ENCODE measurements at regions not wholly inside any gene's neighbourhood (a gene's known extent, or its start where the extent isn't known, plus 50 kb on each side); places are given as distances from the start of the nearest gene placed in this dataset.
"Not testable (repeated sequence)": the region's sequence is repeated elsewhere in the genome, so short reads cannot be mapped to it uniquely, and the experiment has no call there.

DNA sequence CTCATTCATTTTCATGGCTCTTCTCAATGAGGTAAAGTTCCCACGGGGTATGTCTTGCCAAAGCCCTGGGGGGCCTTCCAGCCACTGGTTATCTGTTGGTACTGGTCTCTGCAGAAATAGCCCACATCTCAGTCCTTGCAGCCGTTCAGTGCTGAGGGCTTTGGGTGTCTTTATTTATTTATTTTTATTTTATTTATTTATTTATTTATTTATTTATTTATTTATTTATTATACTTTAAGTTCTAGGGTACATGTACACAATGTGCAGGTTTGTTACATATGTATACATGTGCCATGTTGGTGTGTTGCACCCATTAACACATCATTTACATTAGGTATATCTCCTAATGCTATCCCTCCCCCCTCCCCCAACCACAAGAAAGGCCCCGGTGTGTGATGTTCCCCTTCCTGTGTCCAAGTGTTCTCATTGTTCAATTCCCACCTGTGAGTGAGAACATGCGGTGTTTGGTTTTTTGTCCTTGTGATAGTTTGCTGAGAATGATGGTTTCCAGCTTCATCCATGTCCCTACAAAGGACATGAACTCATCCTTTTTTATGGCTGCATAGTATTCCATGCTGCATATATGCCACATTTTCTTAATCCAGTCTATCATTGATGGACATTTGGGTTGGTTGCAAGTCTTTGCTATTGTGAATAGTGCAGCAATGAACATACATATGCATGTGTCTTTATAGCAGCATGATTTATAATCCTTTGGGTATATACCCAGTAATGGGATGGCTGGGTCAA is 308.1 kb upstream of the B3GAT1 start:
- not testable (repeated sequence) for DNase-seq

DNA sequence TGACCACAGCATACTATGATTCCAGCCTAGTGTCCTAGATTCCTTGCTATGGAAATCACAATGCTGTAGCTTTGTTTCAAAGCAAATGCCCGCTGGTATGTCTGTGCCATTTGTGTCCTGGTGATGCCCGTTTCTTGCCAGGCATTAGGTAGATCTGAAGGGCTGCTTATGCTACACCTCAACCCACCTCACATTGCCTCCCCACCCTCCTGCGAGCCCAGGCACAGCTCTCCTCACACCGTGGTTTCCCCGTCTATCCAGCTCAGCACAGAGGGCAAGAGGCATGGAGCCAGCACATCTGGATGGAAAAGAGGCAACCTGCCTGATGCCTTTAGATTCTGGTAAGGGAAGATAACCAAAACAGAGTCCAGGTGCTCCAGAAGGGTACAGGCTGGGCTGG is 307.4 kb upstream of the B3GAT1 start:
- DNase-seq = no peak

DNA sequence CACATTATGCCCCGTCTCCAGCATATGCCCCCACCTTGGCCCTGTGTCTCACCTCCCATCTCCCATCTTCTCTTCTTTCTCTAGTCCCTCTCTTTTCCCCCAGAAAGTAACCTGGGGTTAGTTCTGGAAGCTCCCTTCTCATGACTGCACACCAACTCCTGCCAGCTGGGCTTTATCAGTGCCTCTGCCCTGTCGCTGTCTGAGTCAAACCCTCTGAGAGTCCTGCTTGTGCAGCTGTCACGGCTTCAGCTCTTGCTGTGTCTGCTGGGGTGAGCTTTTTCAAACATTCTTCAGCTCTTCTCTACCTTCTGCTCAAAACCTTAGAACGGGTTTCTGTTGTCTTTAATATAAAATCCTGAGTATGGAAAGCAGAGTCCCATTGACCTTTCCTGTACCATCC is 304.5 kb upstream of the B3GAT1 start:
- no peak for DNase-seq

DNA sequence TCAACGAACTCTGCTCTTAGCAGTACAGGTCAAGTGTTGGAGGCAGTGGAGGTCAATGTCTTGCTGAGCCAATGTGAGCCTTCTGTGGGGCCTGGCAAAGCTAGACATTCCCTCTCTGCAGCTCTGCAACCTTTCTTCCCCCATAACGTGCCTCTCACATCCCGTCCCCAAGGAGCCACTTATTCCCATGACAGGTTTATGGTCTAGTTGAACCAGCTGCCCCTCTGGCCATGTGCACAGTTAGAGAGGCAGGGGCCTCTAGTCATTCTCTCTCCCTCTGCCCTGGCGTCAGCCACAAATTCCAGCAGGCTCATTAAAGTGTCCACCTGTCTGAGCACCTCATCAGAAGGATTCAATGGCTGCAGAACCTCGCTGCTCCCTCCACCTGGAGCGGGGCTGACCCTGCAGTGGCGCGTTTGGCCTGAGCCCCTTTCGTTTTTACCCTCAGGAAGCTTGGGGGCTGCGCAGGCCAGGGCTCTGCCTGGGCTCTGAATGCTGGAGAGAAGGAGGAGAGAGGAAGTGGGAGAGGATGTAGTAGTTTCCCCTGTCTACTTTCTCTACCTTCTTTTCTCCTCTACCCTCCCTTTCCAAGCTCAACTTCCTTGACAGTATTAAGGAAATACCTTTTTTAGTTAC is 302.1 kb upstream of the B3GAT1 start:
- DNase-seq = no peak

DNA sequence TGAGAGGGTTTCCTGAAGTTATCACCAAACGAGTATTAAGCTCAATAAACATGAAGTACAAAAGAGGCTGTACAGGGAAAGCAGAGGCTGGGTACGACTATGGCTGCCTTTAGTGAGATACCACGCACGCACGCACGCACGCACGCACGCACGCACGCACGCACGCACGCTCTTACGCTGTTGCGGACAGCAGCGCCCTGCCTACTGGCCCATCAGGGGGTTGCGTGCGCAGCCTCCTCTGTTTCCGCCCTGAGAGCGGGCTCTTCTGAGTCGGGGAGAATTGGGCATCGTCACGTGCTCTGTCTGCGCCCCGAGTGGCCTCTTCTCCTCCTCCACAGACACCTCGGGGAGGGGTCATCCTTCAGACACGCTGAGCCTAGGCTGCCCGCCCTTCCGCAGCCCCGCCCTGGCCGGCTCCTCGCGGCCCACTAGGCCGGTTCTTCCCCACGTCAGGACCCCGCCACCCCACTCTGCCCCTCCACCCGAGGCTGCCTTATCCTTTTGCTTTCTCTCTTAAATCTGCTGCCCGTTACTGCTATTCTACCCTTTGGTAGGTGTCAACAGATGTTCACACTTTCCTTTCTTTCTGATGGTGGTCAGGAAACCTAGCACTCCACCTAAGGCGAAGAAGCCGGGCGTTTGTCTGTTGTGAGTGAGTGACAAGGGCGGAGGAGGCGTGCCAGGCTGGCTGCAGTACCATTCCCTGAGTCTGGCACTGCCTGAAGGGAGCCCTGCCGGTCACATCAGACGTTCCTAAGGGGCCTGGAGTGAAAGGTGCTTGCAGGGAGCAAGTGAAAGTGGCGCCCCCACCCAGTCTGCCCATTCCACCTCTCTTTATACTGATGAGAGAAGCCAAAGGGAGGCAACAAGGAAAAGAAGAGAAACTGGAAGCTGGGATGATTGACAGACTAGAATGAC is 300.4 kb upstream of the B3GAT1 start:
- no peak for DNase-seq

DNA sequence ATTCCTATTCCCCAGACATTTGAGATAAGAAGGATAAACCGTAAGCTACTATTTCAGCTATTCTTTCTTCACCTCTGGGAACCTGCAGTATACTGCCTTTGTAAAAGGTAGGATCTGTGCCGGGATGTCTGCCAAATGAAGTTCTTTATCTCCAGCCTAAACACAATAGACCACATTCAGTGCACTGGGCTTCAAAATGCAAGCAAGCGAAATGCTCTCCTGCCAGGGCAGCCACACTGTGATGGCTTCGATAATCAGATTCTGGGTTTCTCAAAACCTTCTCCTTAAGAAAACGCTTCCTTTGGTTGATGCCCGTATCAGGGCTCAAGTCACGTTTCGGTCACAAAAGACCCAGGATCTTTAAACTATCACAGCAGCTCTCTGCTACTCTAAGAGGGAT is 299.5 kb upstream of the B3GAT1 start:
- DNase-seq = no peak

DNA sequence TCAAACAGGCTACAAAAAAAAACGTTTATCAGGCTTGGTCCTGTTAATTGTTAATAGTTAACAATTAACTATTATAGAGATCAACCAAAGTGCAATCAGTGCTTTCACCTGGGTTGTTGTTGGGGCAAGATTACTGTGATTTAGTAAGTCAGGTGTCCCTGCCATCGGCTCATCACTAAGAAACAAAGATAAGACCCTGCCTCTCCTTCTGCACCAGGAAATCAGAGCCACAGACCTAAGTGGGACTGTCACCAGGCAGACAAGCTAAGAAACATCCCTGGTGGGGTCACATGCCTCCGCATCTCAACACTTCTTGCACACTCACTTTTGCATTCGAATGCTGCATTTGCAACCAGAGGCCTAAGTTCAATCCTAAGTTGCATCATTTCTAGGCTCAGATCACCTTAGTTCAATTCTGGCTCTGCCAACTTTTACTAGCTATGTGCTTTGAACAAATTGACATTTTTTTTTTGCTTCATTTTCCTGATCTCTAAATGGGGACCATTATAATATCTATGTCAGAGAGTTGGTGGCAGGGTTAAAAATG is 298.9 kb upstream of the B3GAT1 start:
- DNase-seq = no peak

DNA sequence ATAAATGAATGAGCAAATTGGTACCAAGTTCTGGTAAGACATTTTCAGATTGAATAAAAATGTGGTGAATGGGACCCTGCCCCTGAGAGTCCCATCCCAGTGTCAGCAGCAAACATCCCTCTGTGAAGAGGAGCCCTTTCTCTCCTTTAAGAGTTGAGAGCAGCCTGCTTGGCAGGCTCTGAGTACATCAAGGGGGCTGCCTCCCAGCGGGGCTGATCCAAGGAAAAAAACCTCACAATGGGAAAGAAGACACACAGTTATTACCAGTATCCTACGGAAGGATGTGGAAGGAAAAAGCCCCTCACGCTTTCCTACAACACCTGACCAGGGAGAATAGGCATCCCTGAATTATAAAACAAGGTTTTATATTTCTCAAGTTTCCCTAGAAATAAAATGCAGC is 293.8 kb upstream of the B3GAT1 start:
- DNase-seq = no peak

DNA sequence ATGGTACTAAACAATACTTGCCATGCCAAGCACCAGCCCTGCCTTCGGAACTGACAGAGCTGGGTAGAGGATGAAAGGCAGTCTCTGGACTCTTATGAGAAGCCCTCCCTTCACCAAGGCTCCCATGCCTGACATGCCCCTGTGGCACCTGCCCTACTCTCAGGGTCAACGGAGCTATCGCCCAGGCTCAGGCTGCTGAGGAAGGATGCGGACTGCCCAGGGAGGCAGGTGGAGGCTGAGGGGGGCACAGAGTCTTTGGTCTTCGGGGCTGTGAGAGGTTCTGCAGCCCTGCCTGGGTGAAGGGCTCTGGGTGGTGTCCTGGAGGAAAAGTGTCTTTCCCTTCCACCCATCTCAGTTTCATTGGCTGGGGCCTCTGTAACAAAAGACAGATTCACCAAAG is 290.8 kb upstream of the B3GAT1 start:
- no peak for DNase-seq

DNA sequence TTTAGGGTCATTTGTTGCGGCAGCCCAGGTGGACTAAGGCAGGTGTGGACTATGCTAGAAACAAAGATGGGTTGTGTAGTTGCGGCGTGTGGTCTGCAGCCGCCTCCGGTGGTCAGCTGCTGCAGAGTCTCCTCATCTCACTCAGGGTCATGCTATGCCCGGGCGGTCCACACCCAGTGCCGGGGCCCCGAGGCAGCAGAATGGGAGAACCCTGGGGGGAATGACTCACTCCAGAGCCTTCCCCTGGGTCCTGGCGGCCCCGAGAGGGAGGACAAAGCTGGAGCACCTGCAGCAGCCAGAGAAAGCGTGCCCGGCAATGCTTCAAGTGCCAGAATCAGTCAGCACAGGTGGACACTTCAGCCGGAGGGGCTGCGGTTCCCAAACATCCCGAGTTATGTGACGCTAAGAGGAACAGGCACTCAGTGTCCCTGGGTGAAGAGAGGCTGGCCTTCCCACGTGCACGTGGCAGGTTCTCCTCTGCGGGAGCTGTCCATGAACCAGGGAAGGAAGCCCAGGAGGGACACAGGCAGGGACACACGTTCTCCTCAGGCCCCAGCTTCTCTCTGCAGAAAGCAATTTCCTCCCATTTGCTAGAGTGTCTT is 289.6 kb upstream of the B3GAT1 start:
- DNase-seq = no peak

DNA sequence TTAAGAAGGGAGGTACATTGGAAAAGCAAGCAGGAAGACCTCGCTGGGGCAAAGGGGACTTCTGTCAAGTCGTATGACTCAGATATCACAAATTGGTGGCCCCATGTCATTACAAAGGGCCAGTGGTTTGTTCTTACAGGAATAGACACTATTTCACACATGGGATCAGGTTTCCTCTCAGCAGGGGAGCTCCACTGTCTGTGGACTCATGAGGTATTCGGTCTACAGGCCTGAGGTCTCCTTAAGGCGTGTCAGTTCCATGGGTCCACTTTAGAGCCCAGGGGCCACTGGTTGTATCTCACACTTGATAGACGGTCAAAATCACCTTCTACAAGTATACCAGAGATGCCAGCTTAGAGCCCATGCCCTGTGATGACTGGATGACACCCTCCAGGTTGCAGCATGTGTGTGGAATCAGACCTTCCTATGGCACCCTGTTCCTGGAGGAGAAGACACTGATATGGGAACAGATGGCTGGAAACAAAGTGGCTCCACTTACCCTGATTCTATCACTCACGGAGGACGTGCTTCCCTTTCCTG is 288.1 kb upstream of the B3GAT1 start:
- no peak for DNase-seq

DNA sequence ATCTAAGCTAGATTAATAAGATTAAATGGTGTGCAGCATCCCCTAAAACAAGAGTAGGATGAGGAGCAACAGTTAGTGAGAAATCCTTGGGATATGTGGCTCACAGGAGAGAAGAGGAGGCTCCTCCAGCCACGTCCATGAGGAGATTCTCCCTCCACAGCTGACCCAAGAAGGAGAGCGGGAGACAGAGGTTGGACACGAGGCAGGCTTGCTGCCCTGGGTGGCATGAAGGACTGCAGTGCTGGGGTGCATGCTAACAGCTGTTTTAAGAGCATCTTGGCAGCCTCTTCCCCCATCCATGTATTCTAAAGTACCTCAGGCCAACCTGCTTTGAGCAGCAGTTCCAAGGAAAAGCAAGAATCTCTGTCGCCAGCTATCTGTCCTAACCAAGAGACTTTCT is 284.4 kb upstream of the B3GAT1 start:
- DNase-seq = no peak

DNA sequence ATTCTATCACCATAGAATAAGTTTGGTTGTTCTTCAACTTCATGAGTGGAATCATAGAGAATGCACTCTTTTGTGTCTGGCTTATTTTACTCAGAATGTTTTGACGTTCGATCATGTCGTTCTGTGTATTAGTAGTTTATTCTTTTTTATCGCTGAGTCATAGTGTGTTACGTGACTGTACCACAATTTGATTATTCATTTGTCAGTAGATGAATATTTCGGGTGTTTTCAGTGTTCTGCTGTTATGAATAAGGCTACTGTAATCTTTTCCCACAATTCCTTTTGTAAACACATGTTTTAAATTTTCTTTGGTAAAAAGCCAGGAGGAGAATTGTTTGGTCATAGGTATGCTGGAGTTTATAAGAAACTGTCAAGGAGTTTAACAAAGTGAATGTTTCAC is 279.9 kb upstream of the B3GAT1 start:
- no peak for DNase-seq

DNA sequence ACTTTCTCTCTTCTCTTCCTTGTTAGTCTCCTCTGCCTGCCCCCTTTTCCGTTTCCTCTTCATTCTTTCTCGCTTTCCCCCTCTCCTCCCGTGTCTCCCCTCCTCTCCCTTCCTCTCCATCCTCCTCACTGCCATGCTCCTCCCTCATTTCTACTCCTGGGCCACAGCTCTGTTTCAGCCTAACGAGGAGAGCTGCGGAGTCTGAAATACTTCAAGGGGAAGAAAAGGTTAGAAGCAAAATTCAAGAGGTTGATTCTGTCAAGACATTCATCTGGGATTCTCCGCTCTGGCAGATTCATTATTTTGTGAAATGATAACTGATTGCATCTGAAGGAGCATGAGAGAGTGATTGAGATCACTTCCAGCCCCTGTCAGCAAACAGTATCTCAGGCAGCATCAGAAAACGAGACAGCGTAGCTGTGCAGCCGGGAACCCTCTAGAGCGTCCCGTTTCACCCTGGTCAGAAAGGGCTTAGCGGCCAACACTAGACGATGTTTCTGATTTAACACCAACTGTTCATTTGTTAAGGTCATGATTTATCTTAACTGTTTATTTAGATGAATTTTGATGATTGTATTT is 279.3 kb upstream of the B3GAT1 start:
- DNase-seq = no peak

DNA sequence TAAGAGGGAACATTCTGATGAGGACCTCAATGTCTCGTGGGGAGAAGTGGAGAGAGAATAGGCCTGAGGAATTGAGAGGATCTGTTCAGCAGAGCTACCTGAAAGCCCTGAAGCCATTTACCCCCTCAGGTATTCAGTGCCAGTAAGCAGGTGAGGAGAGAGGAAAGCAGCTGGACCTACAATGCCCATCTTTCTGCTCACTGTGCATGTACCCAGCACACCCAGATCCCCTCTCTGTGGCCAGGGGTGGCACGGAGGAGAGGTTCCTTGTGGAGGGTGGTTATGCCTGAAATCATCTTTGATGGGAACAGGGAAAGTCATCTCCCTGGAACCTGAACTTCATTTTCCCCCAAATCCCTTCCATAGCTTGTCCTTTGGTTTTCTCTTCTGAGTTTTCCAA is 277.8 kb upstream of the B3GAT1 start:
- no peak for DNase-seq

DNA sequence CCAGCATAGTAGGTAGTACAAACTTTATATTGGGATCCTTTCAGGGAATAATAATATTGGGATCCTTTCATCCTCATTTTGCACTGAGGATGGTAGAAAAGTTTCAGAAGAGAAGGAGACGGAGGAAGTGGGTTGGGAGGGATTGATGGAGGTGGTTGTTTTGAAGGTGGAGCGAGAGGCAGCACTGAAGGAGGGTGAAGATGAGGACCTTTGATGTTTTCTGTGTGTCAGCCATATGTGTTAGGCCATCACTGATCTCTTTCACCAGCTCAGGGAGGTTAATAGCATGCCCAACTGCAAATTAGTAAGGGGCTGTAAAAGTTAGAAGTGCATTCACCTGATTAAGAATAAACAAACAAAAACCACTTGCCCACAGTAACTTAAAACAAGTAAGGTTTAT is 275.5 kb upstream of the B3GAT1 start:
- DNase-seq = no peak

DNA sequence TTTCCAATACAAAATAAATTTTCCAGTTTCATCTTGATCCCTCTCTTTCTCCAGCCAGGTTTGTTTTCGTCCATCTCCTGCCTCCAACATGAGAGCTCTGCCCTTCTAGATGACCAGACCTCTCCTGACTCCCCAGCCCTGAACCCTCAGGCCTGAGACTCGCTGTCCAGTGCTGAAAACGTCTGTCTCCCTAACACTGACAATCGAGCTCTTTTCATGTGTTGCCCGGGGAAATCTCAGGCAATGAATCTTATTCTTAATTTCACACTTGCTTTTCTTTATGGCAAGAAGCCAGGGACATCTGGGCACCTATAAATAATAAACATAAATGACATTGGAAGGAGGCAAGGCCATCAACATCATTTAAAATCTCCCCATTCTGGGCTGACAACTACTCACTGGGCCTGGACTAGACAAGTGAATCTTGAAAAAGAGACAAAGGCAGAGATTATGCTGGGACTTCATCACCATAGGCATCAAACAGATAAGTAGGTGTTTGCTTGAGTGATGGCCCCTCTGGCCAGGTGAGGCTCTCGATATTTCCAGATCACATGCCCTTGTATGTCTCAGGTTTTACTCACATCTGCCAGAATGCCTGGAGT is 274.5 kb upstream of the B3GAT1 start:
- no peak for DNase-seq

DNA sequence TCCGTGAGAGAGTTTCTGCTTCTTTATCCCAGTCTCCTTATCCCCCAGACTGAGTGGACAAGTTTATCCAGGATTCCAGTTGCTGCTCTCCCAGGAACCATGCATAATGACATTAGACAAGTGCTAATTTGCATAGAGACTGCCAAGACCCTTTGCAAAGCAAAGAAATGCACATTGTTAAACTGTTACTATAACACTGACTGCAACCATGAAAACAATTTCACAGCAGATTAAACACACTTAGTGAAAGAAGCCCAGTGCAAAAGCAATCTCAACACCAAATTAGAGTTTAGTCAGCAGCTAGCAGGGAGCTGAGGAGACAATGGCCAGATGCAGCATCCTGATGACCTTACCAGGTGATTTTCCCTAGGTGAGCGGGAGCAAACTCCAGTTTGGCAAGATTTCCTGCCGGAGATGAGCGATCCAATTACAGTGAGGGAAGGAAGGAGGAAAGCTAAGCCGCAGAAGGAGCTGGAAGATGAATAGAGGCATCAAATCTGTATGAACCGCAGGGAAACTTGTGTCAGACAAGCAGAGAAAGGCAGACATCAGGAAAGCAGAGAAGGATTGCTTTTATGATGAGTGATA is 273.8 kb upstream of the B3GAT1 start:
- DNase-seq = no peak

DNA sequence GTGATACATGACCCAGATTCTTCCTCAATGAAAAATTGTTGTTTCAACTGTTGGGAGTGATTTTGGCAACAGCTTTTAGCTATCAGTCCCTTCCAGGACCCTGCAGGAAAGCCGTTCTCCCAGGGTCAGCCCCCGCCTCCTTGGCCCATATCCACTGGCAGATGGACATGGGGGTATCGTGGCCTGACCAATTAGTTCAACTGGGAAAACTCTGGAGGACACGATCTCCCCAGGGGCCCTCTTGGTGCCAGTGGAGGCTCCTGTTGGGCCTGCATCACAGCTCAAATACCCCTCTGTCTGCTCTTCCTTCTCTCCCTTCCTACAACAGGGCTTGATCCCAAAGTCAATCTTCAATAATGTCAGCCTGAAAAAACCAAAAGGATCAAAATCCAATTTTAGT is 272.5 kb upstream of the B3GAT1 start:
- no peak for DNase-seq

DNA sequence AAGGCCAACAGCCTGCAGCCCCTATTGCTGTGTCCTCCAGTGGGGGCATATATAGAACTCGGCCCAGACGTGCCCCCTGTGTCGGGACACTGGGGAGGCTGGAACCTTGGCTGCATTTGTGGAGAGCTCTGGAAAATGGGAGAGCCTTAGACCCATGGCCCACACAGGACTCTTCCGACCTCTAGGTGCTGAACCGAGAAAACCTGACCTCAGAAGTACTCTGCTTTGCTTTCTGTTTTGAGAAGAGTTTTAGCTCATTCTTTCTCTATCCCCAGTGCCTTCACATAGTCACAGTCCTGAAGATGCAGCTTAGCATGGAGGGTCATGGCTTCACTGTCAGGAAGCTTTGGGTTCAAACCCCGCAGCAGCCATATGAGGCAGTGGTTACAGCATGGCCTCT is 271.8 kb upstream of the B3GAT1 start:
- DNase-seq = no peak

DNA sequence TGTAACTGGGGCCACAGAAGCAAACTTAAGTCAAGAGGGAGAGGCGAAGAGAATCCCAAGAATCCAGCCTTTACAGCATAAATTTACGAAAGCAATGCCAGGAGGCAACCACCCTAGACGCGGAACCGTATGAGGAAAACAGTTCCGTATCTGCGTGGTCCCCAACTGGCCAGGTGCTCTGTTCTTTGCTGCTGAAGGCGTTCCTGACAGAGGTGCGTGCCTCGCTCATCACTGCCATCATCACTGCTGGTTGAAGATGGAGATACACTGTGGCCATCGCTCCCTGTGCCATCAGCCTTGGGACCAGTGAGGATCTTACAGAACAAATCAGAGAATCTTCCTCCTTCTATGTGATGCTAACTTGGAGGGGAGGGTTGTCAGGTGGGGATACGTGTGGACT is 270.5 kb upstream of the B3GAT1 start:
- DNase-seq = no peak

DNA sequence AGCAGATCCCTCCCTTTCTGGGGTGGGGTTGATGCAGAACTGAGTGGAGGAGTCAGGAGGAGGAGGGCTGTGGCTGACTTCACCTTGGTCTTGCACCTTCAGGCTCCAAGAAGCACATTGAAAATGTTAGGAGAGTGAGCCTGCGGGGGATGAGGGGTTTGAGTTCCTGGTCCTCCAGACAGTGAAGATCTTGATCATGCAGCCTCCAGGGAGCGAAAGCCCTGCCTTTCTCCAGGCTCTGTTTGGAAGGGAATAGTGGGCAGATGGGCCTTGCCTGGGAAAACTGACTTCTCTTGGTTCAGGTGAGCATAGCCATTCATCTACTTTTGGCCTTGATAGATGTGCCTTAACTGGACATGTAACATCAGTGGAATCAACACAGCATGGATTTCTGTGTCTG is 267.6 kb upstream of the B3GAT1 start:
- DNase-seq = no peak
